ENCODE measurements at regions not wholly inside any gene's neighbourhood (a gene's known extent, or its start where the extent isn't known, plus 50 kb on each side); places are given as distances from the start of the nearest gene placed in this dataset.
"Not testable (repeated sequence)": the region's sequence is repeated elsewhere in the genome, so short reads cannot be mapped to it uniquely, and the experiment has no call there.

DNA sequence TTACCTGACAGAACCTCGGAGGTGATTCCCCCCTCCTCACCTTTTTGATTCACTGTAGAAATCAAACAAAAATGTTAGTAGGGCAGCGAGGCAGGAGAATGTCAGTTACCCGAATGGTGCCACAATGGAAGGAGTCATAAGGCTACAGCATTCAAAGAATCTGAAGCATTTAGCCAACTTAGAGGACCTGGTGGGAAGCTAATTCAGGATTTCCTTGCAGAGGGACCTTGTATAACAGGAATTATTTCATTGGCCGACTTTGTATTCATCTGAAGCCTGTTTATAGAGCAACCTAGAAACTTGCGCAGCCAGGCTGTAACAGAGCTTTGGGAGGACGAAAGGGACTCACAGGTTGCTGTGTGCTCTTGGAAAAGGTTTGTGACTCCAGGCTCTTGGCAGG lies 129.1 kb upstream of the MMADHC start:
- peak; percentile 67 for DNase-seq (ENCODE audit: low read depth, low spot score)

DNA sequence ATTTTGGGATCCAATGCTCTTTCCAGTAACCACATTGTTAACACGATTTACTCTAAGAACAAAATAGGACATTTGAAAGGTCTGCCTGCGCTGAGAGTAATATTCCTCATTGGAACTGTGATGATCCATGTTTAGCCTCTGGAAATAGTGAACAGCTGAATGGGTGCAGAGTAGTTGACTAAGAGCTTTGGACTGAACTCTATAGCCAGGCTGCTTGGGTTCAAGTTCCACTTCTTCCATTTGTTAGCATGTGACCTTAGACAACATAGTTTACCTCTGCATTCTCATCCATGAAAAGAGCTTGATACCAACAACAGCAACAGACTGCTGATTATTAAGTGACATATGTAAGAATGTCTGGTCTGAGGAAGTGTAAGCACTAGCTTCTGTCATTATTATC lies 128.3 kb upstream of the MMADHC start:
- DNase-seq (ENCODE audit: low read depth, low spot score), result no peak

DNA sequence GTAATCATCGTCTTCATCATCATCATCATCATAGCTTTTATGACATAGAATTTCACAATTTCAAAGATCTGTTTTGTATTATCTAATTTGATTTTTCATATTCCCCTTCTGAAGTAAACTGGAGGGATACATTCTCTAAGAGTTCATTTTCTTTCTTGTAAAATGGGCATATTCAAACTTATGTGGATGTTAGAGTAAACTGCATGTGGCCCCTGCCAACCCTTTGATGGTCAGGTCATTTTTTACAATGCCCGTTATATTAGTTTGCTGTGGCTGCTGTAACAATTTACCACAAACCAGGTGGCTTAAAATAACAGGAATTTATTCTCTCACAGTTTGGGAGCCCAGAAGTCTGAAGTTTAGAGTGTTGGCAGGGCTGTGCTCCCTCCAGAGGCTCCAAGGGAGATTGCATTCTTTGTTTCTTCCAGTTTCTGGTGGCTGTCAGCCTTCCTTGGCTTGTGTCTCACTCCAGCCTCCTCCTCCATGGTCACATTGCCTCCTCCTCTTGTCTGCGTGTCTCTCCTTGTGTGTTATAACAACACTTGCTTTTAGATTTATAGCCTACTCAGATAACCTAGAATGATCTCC lies 127.5 kb upstream of the MMADHC start:
- DNase-seq (ENCODE audit: low read depth, low spot score), result peak; percentile 62

DNA sequence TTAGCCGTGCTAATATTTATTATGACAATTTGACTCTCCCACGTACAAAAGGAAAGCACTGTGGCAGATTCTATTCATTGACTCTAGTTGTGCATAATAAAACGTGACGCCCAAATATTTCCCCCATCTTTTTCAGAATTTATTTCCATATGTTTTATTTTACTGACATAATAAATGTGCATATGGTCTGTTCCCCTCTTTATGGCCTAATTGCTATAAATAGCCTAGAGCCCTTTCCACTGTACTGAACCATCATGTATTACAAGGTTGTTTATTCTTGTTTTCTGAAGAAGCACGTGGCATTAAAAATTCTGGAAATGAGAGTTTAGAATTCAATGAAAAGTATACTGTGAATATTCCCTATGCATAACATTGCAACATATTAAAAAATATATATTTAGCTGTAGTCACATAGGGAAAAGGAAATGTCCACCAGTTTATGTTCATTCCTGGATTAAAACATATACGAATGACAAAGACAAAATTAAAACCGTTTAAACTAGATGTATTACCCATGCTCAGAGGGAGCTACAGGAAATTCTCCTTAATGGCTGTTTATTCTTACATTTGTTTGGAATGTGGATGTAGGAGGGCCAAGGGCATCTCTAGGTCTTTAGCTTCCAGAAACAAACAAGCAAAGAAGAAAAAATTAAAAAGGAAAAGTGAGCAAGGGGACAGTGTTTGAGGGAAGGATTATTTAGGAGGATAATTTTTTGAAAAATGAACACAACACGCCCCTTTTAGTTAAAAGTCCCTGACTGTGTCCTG lies 122.1 kb upstream of the MMADHC start:
- no peak for DNase-seq (ENCODE audit: low read depth, low spot score)

DNA sequence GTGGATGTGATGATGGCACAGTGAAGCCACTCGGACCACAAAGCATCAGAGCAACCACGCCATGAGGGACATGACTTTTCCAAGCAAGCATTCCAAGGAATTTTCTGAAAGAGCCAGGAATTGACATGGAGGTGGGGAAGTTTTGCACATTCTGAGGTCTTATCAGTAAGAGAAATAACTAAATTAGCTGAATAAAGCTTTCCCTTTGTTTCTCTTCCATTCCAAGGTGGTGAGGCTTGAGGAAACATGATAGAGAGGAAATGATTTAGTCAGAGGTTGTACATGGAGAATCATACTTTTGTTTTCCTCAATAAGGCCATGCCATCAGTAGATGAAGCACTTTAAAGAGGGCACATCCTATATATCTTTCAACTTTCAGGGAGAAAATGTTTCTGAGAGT lies 115.7 kb upstream of the MMADHC start:
- peak; percentile 29 for DNase-seq (ENCODE audit: low read depth, low spot score)

DNA sequence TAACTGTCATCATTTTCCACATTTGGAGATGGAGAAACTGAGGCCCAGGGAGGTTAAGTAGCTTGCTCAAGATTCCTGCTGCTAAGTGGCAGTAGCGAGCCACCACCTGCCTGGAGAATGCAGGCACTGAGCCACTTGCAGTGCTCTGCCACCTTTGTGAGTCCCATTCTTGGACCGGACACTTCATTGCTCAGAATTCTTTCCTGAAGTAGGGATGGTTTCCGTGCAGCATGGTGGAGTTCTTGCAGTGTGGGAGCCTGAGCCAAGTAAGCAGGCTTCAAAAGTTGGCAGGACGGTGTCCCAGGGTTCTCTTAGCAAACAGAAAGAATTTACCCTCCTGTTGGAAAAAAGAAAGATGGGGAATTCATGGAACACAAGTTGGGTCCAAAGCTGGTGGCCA lies 115.0 kb upstream of the MMADHC start:
- DNase-seq (ENCODE audit: low read depth, low spot score), result no peak

DNA sequence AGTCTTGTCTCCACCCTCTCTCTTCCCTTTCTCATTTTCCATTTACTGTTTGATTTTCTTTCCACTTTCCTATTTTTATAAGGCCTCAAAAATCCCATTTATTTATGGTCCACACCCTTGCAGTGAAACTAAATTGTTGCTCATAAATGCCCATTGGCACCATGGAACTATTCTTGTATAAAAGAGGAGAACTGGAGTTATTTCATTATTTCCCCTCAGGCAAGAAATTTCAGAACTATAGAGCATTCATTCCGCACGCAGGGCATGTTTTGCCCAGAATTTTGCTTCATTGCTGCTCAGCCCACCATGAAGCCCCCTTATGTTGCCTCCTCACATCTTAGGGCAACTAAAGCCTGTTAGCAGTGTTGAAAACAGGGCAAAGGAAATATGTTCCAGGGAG lies 113.7 kb upstream of the MMADHC start:
- DNase-seq (ENCODE audit: low read depth, low spot score), result no peak

DNA sequence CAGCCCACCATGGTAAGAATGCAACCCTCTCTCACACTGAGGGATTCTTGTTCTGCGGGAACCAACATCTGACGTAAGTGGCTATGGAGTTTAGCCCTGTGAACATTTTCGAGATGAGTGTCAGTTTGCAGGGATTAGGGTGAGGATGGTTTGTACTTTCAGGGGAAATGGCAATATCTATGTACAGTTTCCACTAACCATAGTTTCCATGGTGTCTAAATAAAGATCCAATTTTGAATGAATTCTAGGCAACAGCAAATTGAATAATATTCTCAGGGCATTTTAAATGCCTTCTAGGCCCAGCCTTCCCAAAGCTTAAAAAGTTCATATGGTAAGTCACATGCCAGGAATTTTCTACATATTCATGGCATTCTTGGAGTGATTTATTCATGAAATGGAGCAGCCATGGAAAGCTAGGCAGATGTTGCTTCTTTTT lies 105.4 kb upstream of the MMADHC start:
- peak; percentile 46 for DNase-seq (ENCODE audit: low read depth, low spot score)

DNA sequence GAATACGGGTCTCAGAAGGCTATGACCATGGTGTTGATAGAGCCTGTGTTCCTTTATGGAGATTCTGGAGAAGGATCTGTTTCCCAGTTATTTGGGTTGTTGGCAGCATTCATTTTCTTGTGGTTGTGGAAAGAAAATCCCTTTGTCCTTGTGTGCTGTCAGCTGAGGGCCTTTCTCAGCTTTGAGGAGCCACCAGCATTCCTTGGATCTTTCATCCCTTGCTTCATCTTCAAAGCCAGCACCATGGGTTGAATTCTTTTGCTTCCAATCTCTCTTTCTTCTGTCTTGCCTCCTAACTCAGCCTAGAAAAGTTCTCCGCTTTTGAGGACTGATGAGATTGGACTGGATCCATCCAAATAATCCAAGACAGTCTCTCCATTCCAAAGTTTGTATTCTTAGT lies 103.2 kb upstream of the MMADHC start:
- DNase-seq (ENCODE audit: low read depth, low spot score), result peak; percentile 19

DNA sequence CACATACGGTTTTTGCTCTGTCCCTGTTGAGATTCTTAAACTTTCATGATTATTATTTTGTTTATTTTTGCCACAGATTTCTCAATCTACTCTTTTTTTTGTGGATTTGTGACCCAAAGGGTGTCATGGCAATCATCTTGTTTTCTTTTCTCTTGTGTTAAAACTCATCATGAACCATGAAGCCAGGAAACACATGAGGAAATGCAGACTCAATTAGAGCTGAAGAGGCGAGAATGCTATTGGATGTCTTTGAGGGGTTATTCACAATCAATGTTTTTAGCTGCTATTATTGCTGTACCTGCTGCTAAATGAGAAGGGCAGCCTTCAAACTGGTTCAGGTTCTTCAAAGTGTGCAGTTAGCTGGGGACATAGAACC lies 99.5 kb upstream of the MMADHC start:
- DNase-seq (ENCODE audit: low read depth, low spot score), result no peak

DNA sequence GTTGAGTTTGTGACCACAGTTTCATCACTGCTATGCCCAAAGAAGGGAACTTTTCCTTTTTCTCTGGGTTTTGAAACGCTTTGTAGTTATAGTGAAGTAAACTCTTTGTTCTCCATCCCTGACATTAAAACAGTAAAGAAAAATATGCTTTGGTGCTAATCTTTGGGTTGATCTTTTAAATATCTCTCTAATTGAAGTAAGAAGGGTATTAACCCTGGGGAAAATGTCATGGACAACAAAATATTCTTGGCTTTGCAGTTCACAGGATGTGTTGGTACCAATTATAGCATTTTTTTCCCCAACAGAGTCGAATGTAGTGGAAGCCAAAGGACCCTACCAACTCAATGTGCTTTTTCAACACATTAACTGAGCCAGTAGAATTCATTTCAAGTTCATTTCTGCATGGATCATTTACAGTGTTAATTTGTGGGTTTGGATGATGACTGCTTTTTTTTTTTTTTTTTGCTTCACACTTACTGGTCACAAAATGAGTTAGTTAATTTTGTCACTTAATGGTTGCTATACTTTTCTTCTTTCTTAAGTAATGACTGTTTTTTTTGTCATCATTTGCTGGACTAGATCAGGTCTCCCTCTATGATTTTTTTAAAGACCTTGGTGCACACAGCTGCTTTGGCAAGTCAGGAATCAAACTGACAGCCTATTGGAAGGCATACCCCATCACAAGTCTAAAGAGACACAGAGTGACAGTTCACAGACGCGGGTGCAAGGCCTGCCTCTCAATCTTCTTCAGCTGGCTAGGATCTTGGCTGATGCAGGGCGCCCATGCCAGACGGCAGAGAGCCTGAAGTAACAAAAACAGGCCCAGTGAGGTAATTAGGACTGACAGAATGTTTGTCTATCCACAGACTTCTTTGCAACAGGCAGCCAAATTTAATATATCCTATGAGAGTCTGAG lies 98.8 kb upstream of the MMADHC start:
- DNase-seq (ENCODE audit: low read depth, low spot score), result no peak

DNA sequence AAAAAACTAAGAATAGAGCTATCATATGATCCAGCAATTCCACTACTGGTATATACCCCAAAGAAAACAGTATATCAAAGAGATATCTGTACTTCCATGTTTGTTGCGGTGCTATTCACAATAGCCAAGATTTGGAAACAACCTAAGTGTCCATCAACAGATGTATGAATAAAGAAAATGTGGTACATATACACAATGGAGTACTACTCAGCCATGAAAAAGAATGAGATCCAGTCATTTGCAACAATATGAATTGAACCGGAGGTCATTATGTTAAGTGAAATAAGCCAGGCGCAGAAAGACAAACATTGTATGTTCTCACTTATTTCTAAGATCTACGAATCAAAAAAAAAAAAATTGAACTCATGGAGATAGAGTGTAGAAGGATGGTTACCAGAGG lies 97.8 kb upstream of the MMADHC start:
- not testable (repeated sequence) for DNase-seq (ENCODE audit: low read depth, low spot score)

DNA sequence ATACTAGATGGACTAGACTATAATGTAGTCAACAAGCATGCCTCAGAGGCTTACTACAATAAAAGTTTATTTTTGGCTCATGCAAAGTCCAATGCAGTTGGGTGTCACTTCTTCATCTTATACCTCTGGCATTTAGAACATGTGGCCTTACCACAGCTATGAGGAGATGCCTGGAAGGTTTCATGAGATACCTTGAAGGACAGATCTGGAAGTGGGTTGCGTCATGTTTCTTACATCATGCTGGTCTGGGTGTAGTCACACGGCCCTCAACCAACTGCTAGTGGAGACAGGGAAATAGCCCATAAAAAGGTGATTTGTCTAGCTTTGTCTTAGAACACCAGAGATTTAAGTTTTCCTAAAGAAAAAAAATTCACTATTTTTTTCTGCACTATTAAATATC lies 91.7 kb upstream of the MMADHC start:
- no peak for DNase-seq (ENCODE audit: low read depth, low spot score)

DNA sequence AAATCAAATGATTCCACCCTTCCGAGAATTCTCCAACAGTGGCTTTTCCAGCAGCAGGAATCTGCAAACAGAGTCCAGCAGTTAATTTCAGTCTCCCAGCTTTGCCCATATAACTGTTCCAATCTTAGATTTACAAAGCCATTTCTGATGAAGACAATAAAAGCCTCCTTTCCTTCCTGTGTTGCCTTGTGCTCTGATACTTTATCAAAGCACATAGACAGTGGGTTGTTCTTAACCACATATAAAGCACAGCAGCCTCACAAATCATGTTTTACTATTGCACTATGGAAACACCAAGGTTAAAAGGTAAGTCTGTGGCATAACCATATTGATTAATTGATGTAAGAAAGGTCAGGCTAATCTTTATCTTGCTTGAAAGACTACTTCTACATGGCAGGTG lies 89.8 kb upstream of the MMADHC start:
- DNase-seq (ENCODE audit: low read depth, low spot score), result no peak

DNA sequence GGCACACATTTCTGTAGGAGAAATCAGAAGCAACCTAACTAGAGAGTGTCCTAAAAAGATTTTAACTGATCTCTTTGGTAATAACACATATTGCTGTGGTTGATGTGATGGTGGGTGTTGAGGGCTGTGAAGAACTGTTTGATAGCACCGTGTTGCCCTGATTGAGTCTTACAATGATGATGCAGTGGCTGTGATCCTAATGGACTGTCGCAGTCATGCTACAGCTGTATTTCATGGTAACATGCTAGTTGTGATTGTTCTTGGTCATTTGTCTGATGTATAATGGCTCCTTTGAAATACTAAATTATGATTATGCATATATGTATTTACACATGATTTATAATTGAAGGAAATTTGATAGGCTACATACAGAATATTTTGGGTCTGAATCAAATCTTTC lies 82.5 kb upstream of the MMADHC start:
- no peak for DNase-seq (ENCODE audit: low read depth, low spot score)

DNA sequence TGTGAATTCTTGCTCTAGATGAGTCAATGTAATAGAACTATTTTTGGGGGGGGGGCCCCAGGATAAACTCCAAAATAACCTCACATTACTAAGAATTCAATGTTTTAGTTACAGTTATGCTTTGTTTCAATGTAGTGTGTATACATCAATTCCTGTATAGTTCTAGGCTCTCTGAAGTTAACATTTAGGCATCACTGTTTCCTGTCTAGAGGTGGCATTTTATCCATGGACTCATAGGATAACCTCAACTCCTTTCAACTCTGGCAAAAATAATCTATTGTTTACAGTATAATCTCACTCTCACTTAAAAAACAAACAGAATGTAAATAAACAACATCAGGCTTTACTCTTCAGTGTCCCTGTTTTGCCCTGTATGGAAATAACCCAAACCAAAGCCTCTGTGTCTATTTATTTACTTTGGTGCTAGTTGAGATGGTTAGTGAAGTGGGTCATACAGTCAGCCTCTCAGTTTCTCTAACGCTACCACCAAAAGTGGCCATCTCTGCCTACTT lies 79.3 kb upstream of the MMADHC start:
- no peak for DNase-seq (ENCODE audit: low read depth, low spot score)

DNA sequence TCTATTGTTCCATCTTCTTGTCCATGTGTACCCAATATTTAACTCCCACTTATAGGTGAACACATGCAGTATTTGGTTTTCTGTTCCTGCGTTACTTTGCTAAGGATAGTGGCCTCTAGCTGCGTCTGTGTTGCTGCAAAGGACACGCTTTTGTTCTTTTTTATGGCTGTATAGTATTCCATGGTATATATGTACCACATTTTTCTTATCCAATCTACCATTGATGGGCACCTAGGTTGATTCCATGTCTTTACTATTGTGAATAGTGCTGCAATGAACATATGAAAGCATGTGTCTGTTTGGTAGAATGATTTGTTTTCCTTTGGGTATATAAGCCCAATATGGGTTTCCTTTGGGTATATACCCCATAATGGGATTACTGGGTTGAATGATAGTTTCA lies 77.3 kb upstream of the MMADHC start:
- DNase-seq (ENCODE audit: low read depth, low spot score), result no peak

DNA sequence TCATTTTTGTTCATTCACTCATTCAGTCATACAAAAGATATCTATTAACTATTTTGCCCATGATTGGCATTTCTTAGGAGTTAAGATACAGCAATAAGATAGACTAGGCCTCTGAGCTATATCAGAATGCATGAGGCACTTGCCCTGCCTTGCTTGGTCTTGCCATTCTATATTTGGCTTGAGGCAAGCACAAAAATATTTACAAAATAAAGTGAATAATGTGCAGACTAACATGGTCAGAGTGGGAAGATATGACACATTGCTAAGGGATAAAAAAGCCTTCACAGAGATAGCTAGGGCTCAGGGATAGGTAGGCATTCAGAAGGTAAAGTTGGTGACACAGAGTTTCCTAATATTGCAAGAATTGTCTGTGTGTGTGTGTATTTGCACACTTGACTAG lies 75.0 kb upstream of the MMADHC start:
- DNase-seq (ENCODE audit: low read depth, low spot score), result no peak

DNA sequence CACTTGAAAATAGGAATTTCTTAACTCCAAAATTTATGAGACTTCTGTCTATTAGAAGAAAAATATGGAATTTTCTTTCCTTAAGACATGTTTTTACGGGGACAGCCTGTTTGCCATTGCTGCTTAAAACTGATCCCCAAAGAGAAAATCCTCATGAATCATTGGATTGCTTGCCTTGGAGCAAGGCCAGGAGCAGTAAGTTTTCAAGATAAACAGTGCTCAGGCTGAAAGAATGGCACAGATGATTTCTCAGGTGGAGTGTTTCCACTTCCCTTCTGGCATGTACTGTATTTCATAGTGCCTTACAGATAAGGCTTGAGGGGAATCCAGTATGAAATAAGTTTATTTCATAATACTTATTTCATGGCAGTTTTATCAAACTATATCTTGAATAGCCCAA lies 74.3 kb upstream of the MMADHC start:
- peak; percentile 81 for DNase-seq (ENCODE audit: low read depth, low spot score)

DNA sequence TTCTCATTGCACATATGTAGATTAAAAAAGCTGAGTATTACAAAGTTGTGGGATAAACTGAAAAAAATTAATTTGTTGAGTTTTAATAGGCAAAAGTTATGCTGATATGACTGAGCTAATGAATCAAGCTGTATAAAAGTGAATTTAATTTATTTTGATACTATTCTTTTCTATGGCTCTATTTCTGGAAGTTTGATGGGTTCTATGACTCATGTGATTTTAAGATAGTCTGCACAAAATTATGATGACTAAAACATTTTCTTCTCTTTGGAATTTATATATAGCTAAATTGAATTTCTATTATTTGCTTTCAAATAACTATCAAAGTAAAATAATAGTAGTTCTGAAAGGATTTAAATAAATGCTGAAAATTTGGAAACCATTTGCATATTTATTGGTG lies 71.0 kb upstream of the MMADHC start:
- no peak for DNase-seq (ENCODE audit: low read depth, low spot score)

DNA sequence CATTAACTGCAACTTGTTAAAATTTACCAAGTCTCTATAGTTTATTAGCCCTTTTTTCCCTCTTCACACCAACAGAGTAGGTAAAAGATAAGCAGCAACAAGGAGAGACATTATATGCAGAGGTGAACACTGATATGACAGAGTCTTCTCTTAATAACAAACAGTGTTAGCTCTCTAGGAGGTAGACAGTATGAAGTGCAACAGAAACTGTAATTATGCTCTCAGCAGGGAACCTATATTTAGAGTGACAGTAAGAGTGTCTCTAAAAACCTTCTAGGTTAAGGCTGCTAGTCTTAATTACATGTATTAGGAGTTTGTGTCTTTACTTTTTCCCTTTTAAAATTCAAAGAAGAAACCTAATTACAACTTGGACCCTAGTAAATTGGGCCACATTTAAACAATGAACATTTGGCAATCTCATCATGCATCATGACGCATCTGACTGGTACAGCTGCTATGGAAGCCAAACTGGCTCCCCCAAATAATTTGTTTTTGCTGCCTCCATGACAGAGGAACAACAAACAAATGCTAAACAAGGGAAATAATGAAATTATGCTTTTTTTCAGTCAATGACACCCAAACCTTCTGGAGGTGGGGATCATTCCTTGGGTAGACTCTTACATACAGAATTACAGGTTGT lies 69.9 kb upstream of the MMADHC start:
- DNase-seq (ENCODE audit: low read depth, low spot score), result no peak

DNA sequence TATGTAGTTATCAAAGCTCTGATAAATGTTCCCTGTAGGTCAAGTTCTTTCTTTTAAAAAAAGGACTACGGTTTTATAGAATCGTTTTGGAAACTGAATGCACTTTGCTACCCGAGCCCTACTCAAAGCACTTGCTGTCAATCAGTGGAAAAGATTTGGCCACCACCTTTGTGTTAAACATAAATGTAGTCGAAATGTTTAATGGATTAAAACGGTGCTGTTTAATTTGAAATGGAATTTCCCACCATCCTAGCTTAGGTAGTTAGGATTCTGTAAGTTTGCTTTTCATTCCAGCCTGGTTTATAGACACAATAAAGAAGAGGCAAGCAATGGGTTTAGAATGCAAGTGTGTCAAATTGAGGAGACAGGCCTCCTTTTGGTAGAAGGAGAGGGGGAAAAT lies 69.4 kb upstream of the MMADHC start:
- no peak for DNase-seq (ENCODE audit: low read depth, low spot score)

All from astrocyte of the hippocampus (primary cell).